AG10803 (cell line): ENCODE measurements at regions not wholly inside any gene's neighbourhood (a gene's known extent, or its start where the extent isn't known, plus 50 kb on each side); places are given as distances from the start of the nearest gene placed in this dataset.

Source experiments
- DNase-seq: peaks from one replicate; pipeline ENCODE4 v3.0.0; 2010; ENCODE audit warnings: low read depth
- H3K4me3 ChIP-seq: 2 replicates; pipeline ENCODE4 v1.5.1; 2011; ENCODE audit warnings: mild to moderate bottlenecking, low read length, control low read depth
- TF ChIP-seq, protein P1 (sequence below): conservative IDR thresholded peaks from 2 replicates; pipeline ENCODE4 v1.5.1; 2011; ENCODE audit warnings: mild to moderate bottlenecking, low read length, control low read depth, inconsistent platforms

DNA sequence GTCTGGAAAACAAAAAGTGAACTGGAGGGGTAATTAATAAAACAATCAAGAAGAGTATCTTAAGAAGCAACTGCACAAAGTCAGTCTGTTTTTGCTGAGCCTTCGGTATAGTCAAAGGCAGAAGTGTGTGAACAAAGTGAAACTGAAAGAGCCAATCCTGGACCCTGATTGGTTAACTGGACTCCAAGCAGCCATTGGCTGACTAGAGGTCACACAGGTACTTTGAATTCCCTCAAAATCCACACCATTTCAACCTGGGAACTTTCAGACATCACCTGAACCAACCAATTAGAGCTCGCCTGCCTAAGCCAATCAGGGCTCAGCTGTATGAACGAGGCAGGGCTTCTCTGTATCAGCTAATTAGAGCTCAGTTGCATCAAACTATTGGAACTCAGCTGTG, 286.7 kb downstream of the TLE4 start:
- DNase-seq, result peak; percentile 31
- no peak overlapping the region for H3K4me3 ChIP-seq
- TF ChIP-seq, protein P1, sequence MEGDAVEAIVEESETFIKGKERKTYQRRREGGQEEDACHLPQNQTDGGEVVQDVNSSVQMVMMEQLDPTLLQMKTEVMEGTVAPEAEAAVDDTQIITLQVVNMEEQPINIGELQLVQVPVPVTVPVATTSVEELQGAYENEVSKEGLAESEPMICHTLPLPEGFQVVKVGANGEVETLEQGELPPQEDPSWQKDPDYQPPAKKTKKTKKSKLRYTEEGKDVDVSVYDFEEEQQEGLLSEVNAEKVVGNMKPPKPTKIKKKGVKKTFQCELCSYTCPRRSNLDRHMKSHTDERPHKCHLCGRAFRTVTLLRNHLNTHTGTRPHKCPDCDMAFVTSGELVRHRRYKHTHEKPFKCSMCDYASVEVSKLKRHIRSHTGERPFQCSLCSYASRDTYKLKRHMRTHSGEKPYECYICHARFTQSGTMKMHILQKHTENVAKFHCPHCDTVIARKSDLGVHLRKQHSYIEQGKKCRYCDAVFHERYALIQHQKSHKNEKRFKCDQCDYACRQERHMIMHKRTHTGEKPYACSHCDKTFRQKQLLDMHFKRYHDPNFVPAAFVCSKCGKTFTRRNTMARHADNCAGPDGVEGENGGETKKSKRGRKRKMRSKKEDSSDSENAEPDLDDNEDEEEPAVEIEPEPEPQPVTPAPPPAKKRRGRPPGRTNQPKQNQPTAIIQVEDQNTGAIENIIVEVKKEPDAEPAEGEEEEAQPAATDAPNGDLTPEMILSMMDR, result no peak

DNA sequence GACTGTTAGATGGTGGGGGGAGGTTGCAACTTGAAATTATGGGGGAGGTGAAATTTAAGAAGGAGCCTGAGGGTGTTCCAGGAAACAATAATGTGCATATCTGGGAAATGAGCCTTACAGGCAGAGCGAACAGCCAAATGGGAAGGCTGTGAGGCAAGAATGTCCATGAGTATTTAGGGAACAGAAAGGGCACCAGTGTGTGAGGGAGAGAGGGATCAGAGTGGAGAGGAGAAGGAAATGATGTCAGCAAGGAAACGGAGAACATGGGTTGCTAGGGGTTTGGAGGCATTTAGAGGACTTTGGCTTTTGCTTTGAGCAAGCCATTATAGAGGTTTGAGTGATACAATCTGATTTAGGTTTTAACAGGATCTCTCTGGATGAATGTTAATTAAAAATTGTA, 285.4 kb downstream of the TLE4 start:
- TF ChIP-seq, protein P1, result no peak
- DNase-seq, result peak; percentile 1
- H3K4me3 ChIP-seq, result no peak overlapping the region

DNA sequence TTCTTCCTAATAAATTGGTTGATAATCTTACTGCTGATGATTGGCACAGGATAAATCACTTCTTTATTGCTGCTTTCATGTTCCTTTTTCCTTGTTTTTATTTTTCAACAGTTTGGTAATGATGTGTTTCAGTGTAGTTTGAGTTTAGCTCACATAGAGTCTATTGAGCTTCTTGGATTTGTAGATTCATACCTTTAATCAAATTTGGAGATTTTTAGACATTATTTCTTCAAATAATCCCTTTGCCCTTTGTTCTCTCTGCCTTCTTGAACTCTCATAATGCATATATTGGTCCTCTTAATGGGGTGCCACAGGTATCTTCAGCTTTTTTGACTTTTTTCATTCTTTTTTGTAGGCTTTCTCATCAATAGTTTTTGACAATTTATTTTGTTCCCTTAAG, 275.3 kb downstream of the TLE4 start:
- no peak overlapping the region for H3K4me3 ChIP-seq
- DNase-seq, result no peak
- TF ChIP-seq, protein P1, result no peak

DNA sequence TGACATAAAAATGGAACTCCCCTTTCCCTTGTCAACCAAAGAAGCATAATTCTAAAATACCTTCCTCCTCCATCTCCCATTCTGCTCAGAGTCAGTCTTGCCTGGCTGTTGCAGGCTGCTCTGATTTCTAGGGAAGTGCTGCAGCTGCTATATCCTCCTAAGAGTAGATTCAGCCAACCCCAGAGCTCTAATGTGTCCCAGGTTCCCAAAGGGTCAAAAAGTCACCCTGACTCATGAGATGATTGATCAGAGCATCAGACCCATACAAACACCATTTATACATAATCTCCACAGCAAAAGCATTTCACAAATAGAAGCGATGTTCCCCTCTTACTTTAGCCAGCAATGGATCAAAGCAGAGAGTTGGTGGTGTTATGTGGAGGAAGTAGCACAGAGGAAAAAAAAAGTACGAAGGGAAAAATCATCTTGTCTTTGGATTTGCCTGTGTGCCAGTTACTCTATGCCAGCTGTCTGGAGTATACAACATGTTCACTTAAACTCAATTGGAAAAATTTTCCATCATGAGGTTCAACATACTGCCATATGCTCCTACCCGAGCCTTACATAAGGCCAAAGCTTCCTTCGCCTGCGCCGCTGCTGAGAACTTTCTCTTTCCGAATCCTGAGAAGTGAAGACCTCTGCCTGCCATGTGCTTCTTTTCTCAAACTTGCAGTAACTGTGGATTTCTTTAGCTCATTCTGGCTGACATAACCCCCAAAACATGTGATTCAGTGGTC, 258.0 kb downstream of the TLE4 start:
- DNase-seq, result no peak
- TF ChIP-seq, protein P1, result no peak
- H3K4me3 ChIP-seq, result no peak overlapping the region

DNA sequence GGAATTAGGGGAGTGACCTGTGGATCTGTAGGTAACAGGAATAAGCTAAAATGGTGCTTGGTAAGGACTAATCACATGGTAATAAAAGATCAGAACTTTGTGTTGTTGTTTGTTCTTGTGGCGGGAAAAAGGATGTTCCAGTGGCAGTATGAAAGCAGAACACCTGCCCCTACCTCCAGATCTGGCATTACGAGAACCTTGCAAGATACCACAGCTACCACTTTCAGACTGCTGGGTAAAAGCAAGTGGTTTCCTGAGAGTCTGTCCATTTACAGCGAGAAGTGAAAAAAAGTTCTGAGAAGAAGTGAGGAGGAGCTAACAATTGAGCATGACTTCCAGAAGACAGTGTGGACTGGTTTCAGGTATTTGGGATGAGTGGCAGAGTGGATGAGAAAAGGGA, 252.5 kb downstream of the TLE4 start:
- DNase-seq, result no peak
- TF ChIP-seq, protein P1, result no peak
- H3K4me3 ChIP-seq, result no peak overlapping the region

DNA sequence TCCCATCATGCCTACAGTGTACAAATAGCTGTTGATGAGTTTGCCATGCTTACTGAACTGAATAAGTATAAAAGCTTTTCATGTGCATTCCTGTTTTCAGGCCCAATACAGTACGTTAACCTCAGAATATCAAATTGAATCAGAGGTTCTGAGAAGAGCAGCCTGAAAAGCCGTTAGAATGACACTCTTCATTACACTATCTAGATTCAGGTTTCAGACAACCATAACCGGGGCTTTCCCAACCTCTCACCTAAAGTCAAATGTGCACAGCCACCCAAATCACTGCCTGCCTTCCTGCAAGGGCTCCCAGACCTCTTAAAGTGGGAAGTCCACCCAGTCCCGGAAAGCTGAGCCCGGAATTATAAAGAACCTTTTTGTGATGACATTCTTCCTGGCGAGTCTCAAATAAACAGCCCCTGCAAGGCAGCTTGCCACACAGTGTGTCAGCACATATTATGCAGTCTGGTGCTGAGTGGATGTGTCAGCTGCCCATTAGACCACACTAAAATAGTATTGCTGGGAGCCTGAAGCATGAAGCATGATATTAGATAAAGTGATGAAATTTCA, 245.8 kb downstream of the TLE4 start:
- no peak overlapping the region for H3K4me3 ChIP-seq
- TF ChIP-seq, protein P1, result no peak
- DNase-seq, result no peak

DNA sequence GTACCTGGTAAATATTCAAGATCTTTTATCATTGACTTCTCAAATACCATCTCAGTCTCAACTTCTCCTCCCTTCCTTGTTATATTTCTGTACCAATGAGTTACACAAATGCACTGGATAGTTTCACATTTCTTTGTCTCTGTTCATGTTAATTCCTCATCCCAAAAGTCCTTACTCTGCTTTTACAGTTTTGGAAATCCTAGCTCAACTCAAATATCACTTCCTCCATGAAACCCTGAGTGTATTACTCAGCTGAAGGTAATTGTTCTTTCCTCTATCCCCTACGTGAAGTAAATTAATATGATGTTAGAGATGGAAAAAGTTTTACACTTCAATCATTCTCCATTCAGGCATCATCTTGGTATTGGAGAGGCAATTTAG, 241.5 kb downstream of the TLE4 start:
- TF ChIP-seq, protein P1, result no peak
- no peak overlapping the region for H3K4me3 ChIP-seq
- DNase-seq, result no peak
